ENCODE measurements at regions not wholly inside any gene's neighbourhood (a gene's known extent, or its start where the extent isn't known, plus 50 kb on each side); places are given as distances from the start of the nearest gene placed in this dataset.

DNA sequence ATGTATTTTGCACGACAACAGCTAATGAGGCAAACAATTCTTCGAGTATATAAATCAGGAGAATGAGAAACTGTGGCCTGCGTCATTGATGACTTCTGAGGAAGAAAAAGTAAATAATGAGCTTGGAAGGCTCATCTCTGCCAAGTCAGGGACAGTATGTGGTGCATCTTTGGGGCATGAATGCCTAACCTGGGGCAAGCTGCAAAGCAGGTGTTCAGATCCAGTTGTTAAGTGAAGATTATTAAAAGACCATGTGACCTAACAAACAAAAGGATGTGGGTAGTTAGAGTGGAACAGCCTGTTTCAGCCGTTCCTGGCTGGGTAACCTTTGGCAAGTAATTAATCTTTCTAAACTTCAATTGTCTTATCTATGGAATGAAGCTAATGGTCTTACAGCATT, 93.0 kb downstream of the LYZL2 start:
- no peak for DNase-seq
- peaks cover 26% of the 10 kb centered on the region for H3K4me1 Mint-ChIP-seq
- H3K9me3 Mint-ChIP-seq: peaks cover 8% of the 10 kb centered on the region
- peaks cover 9% of the 10 kb centered on the region for H3K27me3 Mint-ChIP-seq (ENCODE audit: low read depth, poor library complexity)
- TF ChIP-seq, protein P1, sequence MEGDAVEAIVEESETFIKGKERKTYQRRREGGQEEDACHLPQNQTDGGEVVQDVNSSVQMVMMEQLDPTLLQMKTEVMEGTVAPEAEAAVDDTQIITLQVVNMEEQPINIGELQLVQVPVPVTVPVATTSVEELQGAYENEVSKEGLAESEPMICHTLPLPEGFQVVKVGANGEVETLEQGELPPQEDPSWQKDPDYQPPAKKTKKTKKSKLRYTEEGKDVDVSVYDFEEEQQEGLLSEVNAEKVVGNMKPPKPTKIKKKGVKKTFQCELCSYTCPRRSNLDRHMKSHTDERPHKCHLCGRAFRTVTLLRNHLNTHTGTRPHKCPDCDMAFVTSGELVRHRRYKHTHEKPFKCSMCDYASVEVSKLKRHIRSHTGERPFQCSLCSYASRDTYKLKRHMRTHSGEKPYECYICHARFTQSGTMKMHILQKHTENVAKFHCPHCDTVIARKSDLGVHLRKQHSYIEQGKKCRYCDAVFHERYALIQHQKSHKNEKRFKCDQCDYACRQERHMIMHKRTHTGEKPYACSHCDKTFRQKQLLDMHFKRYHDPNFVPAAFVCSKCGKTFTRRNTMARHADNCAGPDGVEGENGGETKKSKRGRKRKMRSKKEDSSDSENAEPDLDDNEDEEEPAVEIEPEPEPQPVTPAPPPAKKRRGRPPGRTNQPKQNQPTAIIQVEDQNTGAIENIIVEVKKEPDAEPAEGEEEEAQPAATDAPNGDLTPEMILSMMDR (IDR thresholded peaks at IDR 0.05): no peak
- H3K36me3 Mint-ChIP-seq (ENCODE audit: low read depth): no peaks in the 10 kb centered on the region
- no peak overlapping the region for H3K27ac Mint-ChIP-seq
- no peak overlapping the region for H3K4me3 Mint-ChIP-seq

DNA sequence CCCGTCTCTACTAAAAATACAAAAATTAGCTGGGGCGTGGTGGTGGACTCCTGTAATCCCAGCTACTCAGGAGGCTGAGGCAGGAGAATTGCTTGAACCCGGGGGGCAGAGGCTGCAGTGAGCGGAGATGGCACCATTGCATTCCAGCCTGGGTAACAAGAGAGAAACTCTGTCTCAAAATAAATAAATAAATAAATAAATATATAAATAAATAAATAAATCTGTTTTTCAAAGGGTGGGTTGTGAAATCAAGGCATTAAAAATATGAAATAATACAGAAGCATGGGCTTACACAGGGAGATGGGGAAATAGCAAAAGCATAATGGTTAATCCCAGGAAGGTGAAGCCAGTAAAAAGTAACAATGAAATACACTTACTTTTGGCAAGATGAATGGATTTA, 93.9 kb downstream of the LYZL2 start:
- H3K36me3 Mint-ChIP-seq (ENCODE audit: low read depth): no peaks in the 10 kb centered on the region
- no peak overlapping the region for H3K27ac Mint-ChIP-seq
- peaks cover 26% of the 10 kb centered on the region for H3K4me1 Mint-ChIP-seq
- H3K27me3 Mint-ChIP-seq (ENCODE audit: low read depth, poor library complexity): peaks cover 9% of the 10 kb centered on the region
- TF ChIP-seq, protein P1 (IDR thresholded peaks at IDR 0.05): no peak
- no peak overlapping the region for H3K4me3 Mint-ChIP-seq
- DNase-seq: no peak
- H3K9me3 Mint-ChIP-seq: peaks cover 8% of the 10 kb centered on the region

DNA sequence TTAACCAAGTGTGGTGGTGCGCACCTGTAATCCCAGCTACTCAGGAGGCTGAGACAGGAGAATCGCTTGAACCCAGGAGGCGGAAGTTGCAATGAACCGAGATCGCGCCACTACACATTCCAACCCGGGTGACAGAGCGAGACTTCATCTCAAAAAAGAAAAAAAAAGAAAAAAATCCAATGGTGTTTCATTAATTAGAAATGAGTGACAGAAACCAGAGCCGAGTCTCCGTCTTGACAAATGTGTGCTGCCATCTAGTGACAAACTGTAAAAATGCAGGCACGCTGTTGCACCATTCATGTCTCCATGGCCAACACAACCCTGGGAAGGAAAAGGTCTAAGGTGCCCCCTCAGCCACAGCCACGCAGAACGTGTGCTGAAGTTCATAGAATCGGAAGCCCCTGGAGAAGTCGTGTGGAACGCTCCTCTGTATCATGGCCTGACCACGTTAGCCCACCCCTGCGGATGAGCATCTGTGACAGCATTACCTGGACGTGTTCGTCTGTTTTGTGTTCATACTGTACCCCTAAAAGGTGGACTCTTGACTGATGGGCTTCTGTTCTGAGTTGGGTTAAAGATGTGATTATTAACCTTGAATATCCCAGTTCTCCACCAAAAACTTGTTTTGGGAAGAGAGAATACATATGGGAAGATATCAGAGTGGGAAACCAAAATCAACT, 94.9 kb downstream of the LYZL2 start:
- DNase-seq: peak; percentile 66
- TF ChIP-seq, protein P1 (IDR thresholded peaks at IDR 0.05): peak; percentile 77
- no peak overlapping the region for H3K4me3 Mint-ChIP-seq
- H3K9me3 Mint-ChIP-seq: peaks cover 3% of the 10 kb centered on the region
- H3K4me1 Mint-ChIP-seq: peaks cover 22% of the 10 kb centered on the region
- no peaks in the 10 kb centered on the region for H3K36me3 Mint-ChIP-seq (ENCODE audit: low read depth)
- H3K27ac Mint-ChIP-seq: no peak overlapping the region
- H3K27me3 Mint-ChIP-seq (ENCODE audit: low read depth, poor library complexity): peaks cover 8% of the 10 kb centered on the region

DNA sequence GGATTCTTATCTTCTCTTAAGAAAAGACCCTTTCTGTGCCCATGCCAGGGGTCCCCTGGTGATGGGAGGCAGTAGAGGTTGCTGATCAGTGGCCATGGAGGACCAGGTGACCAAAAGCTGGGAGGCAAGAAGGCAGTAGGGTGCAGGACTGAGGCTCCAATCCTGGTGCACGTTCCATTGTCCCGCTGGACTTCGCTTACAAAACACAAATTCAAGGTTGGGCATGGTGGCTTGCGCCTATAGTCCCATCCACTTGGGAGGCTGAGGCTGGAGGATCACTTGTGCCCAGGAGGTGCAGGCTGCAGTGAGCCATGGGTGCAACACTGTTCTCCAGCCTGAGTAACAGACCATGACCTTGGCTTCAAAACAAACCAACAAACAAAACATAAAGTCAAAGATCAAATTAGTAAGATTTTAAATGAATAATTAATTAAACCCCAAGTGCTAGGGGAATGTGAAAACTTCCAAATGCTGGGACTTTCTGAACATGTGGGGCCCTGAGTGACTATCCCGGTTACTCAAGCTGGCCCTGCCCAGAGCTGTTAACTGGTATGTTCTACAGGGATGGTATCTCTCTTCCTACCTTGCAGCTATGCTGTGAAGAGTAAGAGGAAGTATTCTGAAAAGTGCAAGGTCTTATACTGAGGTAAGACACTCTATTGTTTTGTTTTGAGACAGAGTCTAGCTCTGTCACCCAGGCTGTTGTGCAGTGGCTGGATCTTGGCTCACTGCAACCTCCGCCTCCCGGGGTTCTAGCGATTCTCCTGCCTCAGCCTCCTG, 97.6 kb downstream of the LYZL2 start:
- H3K27me3 Mint-ChIP-seq (ENCODE audit: low read depth, poor library complexity): peaks cover 5% of the 10 kb centered on the region
- peaks cover 20% of the 10 kb centered on the region for H3K4me1 Mint-ChIP-seq
- H3K9me3 Mint-ChIP-seq: no peaks in the 10 kb centered on the region
- no peaks in the 10 kb centered on the region for H3K36me3 Mint-ChIP-seq (ENCODE audit: low read depth)
- H3K27ac Mint-ChIP-seq: peak overlapping the region; percentile 48
- TF ChIP-seq, protein P1 (IDR thresholded peaks at IDR 0.05): no peak
- H3K4me3 Mint-ChIP-seq: no peak overlapping the region
- no peak for DNase-seq

DNA sequence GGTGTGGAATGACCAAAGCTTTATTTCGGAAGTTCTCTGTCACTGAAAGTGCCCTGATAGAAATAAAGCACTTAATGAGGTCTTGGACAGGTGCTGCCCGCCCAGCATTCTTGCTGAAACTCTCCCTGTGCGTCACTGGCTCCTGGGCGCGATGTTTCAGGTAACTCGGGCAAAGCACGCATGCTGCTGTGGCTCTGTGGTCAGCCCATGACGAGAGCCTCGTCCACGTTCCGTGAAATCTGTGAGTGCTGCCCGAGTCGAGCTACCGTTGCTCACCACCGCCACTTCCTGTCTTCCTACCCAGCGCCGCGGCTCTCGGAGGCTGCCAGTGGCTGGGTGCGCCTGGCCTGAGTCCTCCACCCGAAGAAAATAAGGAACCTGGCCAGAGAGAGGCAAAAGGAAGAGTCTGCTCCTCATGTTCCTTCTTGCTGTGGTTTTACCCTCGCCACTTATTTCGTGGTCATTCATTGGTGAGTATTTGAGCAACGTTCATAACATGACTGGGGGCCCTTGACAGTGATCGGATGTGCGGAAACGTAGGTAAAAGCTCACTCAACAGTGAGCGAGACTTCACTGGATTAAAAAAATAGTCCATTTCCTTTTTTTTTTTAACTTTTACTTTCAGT, 95.5 kb downstream of the MAP3K8 start:
- TF ChIP-seq, protein P1 (IDR thresholded peaks at IDR 0.05): no peak
- no peak overlapping the region for H3K4me3 Mint-ChIP-seq
- H3K27ac Mint-ChIP-seq: no peak overlapping the region

More for the DNA sequence above, 95.5 kb downstream of the MAP3K8 start:
- no peaks in the 10 kb centered on the region for H3K9me3 Mint-ChIP-seq
- H3K4me1 Mint-ChIP-seq: peaks cover 5% of the 10 kb centered on the region
- no peak for DNase-seq
- peaks cover 9% of the 10 kb centered on the region for H3K27me3 Mint-ChIP-seq (ENCODE audit: low read depth, poor library complexity)
- no peaks in the 10 kb centered on the region for H3K36me3 Mint-ChIP-seq (ENCODE audit: low read depth)
